K562 (cell line): ENCODE measurements at regions not wholly inside any gene's neighbourhood (a gene's known extent, or its start where the extent isn't known, plus 50 kb on each side); places are given as distances from the start of the nearest gene placed in this dataset.

Source experiments
- ATF2 ChIP-seq: sonication (generic); formaldehyde crosslinking; IDR thresholded peaks from 2 replicates; pipeline ENCODE4 v1.8.1; 2022; ENCODE audit warnings: missing genetic modification reagents
- ATF4 ChIP-seq: fragments of 450-650 bp; formaldehyde crosslinking; IDR thresholded peaks from 2 replicates; pipeline ENCODE4 v1.4.0; 2022; ENCODE audit warnings: mild to moderate bottlenecking, moderate library complexity
- CTCF ChIP-seq, 3 experiments: IDR thresholded peaks in 2 of 3; conservative IDR thresholded peaks in 1 of 3; 2 replicates each; pipeline ENCODE4 v1.5.1; 2011 to 2012; ENCODE audit warnings: low read length in 3 of 3, mild to moderate bottlenecking in 3 of 3, control low read depth in 2 of 3, improper control_type of control experiment in 1 of 3, inconsistent platforms in 1 of 3, low read depth in 1 of 3, mixed read lengths in 1 of 3, moderate library complexity in 1 of 3; ENCODE audit not compliant: insufficient read depth in 2 of 3
- EZH2 ChIP-seq: IDR thresholded peaks from 2 replicates; pipeline ENCODE4 v1.6.1; 2012; ENCODE audit warnings: low read depth, mild to moderate bottlenecking, inconsistent platforms, low read length, borderline replicate concordance
- HIVEP1 ChIP-seq: fragments of 250-450 bp; sonication (Bioruptor Pico); IDR thresholded peaks from 2 replicates; pipeline ENCODE4 v1.4.0; 2020; ENCODE audit warnings: mild to moderate bottlenecking
- JUND ChIP-seq, 2 experiments: IDR thresholded peaks; 2 replicates in 1 of 2; 3 replicates in 1 of 2; pipeline ENCODE4 v1.6.1; 2011; ENCODE audit warnings: borderline replicate concordance in 2 of 2, low read depth in 2 of 2, low read length in 2 of 2, improper control_type of control experiment in 1 of 2, missing biosample characterization in 1 of 2, missing genetic modification characterization in 1 of 2, missing genetic modification reagents in 1 of 2
- MTA3 ChIP-seq: fragments of 450-650 bp; formaldehyde crosslinking; IDR thresholded peaks from 2 replicates; pipeline ENCODE4 v1.6.1; 2017; ENCODE audit warnings: mild to moderate bottlenecking, borderline replicate concordance
- POLR2AphosphoS5 ChIP-seq: IDR thresholded peaks from 2 replicates; pipeline ENCODE4 v1.6.1; 2011; ENCODE audit warnings: mild to moderate bottlenecking, low read depth, low read length, moderate library complexity; ENCODE audit not compliant: control insufficient read depth, insufficient read depth
- TBP ChIP-seq: optimal IDR thresholded peaks from 2 replicates; pipeline ENCODE3; 2011; ENCODE audit warnings: low read depth, low read length, improper control_type of control experiment
- ZBTB7A ChIP-seq: IDR thresholded peaks from 2 replicates; pipeline ENCODE4 v1.6.1; 2011; ENCODE audit warnings: low read depth, mild to moderate bottlenecking, low read length, moderate library complexity, borderline replicate concordance; ENCODE audit not compliant: control insufficient read depth
- ZNF224 ChIP-seq: sonication (generic); formaldehyde crosslinking; IDR thresholded peaks from 2 replicates; pipeline ENCODE4 v1.8.0; 2022; ENCODE audit warnings: mild to moderate bottlenecking, missing genetic modification reagents
- ZNF24 ChIP-seq: fragments of 450-650 bp; IDR thresholded peaks from 2 replicates; pipeline ENCODE4 v1.6.1; 2016
- TF ChIP-seq, protein P1 (sequence below), 3 experiments: fragments of 200-800 bp in 1 of 3; fragments of 250-450 bp in 1 of 3; fragments of 450-650 bp in 1 of 3; sonication (Bioruptor Pico) in 1 of 3; sonication (Bioruptor generic) in 1 of 3; formaldehyde crosslinking in 1 of 3; IDR thresholded peaks; 2 replicates each; pipeline versions ENCODE4 v1.6.1 to v1.8.0; 2016 to 2022; ENCODE audit warnings: mild to moderate bottlenecking in 2 of 3, missing genetic modification characterization in 2 of 3, missing compliant biosample characterization in 1 of 3, moderate library complexity in 1 of 3

DNA sequence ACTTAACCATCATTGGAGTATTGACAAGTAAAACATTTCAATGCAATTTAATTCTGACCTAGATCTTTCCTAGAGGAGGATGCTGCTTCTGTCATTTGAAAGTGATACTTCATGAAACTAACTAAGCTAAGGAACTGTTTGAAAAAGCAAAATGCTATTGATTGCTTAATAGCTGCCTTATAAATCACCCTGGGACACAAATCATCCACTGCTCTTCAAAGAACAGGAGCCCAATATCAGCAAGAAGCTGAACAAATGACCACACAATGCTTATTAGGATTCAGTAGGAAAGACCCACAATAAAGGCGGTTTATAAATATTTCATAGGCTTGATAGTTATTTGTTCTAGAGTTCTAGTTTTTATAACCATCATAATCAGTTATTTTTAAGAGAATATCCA is 216.3 kb downstream of the TEX36 start:
- TF ChIP-seq ATF2 (CRISPR knock-in tag) = no peak
- TF ChIP-seq CTCF (IDR thresholded peaks at IDR 0.05 in 2 of 3, conservative IDR thresholded peaks at IDR 0.05 in 1 of 3; ENCODE audit: insufficient read depth in 2 of 3, low read depth in 1 of 3, low read length in 3 of 3) = no peak
- TF ChIP-seq, protein P1, sequence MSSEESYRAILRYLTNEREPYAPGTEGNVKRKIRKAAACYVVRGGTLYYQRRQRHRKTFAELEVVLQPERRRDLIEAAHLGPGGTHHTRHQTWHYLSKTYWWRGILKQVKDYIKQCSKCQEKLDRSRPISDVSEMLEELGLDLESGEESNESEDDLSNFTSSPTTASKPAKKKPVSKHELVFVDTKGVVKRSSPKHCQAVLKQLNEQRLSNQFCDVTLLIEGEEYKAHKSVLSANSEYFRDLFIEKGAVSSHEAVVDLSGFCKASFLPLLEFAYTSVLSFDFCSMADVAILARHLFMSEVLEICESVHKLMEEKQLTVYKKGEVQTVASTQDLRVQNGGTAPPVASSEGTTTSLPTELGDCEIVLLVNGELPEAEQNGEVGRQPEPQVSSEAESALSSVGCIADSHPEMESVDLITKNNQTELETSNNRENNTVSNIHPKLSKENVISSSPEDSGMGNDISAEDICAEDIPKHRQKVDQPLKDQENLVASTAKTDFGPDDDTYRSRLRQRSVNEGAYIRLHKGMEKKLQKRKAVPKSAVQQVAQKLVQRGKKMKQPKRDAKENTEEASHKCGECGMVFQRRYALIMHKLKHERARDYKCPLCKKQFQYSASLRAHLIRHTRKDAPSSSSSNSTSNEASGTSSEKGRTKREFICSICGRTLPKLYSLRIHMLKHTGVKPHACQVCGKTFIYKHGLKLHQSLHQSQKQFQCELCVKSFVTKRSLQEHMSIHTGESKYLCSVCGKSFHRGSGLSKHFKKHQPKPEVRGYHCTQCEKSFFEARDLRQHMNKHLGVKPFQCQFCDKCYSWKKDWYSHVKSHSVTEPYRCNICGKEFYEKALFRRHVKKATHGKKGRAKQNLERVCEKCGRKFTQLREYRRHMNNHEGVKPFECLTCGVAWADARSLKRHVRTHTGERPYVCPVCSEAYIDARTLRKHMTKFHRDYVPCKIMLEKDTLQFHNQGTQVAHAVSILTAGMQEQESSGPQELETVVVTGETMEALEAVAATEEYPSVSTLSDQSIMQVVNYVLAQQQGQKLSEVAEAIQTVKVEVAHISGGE (CRISPR knock-in tag; IDR thresholded peaks at IDR 0.05) = no peak
- no peak for TF ChIP-seq MTA3
- TF ChIP-seq HIVEP1 (CRISPR knock-in tag) = no peak
- no peak for TF ChIP-seq ZNF24
- no peak for TF ChIP-seq ZNF224 (CRISPR knock-in tag)
- no peak for TF ChIP-seq EZH2
- no peak for TF ChIP-seq POLR2AphosphoS5
- no peak for TF ChIP-seq ZBTB7A
- TF ChIP-seq ATF4 = no peak
- TF ChIP-seq TBP = no peak
- TF ChIP-seq JUND (IDR thresholded peaks at IDR 0.05; ENCODE audit: borderline replicate concordance, low read depth, low read length) = no peak
- no peak for TF ChIP-seq JUND (tag; IDR thresholded peaks at IDR 0.05; ENCODE audit: borderline replicate concordance, low read depth, low read length)
